TTC549 (cell line): ENCODE measurements at regions not wholly inside any gene's neighbourhood (a gene's known extent, or its start where the extent isn't known, plus 50 kb on each side); places are given as distances from the start of the nearest gene placed in this dataset.

Experiments
- FAIRE-seq: peaks from 2 replicates; lab custom pipeline; 2012; peaks lifted over from hg19 to GRCh38; lab: Jason Lieb, UNC

DNA sequence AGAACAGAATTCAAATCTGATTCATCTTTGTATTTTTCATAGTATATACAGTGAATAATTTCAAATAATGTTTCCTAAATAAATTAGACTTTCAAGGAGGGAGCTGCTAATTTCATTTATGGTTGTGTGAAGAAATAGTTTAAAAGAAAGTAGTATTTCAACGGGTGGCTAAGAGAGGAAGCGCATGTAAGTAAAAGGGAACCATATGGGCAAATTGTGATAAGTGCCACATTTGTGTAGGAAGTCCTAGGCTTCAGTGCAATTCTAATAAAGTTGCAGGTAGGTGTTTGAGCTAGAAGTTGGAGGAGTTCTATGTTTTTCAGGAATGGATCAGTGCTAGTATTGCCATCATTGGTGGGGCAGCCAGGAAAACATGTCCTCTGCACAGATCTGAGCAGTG lies 178.8 kb upstream of the PRDM1 start:
- no peak for FAIRE-seq

DNA sequence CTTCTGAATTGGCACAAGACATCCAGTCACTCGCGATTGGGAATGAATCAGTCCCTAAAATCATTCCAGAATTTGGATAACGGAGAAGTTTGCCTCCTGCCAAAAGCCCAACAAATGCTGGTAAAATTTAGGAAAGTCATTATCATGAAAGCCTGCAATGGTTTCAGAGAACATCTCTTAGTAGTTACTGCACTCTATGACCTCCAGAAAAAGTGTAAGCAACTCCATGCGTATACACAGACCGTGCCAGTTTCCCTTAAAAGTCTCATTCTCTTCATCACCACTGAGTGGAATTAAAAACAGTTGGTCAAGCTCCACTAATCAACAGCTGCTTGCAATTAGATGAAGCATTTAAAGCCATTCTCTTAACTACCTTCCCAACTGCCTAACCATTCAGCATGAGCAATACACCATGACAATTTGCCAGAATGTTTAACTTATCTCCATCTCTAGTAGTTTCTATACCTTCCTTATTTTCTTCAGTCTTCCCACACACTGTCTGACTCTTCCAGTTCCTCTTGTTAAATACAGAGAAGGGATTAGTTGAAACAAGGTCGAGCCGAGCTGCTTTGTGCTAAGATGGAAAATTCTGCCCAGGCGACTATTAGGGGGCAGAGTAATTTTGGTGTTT lies 183.6 kb upstream of the PRDM1 start:
- no peak for FAIRE-seq

DNA sequence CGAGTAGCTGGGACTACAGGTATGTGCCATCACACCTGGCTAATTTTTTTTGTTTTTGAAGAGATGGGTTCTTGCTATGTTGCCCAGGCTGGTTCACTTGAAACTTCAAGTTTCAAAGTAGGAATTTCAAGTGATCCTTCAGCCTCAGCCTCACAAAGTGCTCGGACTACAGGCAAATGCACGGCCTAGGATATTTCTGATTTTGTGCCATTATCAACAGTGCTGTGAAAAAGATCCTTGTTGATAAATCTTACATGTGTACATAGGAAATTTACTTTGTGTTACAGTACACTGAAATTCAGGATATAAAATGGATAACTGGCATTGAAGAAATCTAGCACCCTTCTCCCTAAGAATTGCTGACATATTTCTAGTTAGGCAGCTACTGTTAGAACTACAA lies 184.6 kb upstream of the PRDM1 start:
- FAIRE-seq: no peak

DNA sequence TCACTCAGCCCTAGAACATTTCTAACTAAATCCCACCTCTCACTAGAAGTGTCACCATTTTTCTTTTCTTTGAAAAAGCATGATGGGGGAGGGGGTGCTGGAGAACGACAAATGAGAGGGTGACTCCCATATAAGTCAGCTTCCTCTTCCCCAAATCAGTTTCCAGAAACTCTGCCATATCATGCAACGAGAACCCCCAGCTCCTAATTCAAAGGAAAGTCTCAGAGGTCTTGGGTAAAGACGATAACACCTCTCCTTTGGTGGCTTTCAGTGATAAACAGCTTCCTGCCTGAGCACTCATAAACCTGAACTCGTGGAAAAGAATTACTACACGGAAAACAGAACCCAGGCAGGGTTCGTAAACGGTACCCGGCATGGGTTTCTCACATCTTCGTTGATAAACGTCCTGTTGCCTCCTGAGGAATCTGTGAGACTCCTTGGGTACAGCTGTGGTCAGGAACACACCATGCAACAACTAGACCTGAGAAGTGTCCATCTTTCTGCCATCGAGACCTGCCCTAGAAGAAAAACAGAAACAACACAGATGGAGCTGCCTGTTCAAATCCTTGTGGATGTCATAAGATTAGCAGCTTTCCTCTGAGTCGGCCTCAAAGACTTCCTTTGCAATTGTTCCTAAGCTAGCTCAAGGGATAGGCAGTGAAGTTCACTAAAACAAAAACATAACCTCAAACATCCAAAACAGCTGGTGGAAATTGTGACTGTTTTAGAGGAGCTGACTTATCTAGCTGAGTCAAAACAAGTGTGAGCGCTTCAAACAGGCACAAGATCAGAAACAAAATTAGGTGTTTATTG lies 185.8 kb upstream of the PRDM1 start:
- FAIRE-seq: no peak

DNA sequence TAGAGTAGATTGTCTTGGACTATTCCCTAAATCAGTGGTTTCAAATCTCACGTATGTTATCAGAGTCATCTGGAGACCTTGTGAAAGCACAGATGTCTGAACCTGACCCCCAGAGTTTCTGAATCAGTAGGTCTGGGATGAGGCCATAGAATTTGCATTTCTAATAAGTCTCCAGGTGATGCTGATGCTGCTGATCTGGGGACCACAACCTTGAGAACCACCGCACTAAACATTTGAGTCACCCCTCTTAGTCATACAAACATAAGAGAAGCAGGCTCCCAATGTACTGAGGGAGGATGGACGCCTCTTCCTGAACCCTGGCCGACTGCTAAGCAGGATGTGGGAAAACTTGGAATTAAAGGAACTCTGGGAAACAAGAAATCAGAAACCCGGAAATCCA lies 187.8 kb upstream of the PRDM1 start:
- FAIRE-seq: no peak

DNA sequence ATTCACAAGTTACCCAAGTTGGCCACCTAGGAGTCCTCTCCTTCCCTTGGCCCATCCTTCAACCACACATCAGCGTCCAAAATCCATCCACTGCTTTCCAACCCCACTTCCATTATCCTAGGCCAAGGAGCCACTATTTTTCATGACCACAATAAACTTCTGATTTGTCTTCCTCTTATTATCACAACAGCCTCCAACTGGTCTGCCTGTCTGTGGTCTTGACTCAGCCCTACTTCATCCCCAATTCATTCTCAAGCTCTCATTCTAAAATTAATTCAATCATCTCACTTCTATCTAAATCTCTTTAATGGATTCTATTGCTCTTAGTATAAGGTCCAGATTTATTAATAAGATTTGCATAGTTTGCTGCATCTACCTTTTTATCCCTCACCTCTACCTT lies 189.0 kb upstream of the PRDM1 start:
- FAIRE-seq: no peak

DNA sequence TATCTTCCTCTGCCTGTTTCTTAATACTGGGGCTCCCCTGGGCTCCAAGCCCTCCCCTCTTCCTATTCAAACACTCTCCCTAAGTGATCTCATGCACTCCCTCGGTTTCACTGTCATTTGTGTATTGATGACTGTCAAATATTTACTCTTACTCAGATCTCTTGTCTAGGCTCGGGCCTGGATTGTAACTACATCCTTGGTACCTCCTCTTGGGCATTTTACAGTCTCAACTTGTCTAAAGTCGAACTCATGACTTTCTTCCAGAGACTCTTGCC lies 189.4 kb upstream of the PRDM1 start:
- no peak for FAIRE-seq

DNA sequence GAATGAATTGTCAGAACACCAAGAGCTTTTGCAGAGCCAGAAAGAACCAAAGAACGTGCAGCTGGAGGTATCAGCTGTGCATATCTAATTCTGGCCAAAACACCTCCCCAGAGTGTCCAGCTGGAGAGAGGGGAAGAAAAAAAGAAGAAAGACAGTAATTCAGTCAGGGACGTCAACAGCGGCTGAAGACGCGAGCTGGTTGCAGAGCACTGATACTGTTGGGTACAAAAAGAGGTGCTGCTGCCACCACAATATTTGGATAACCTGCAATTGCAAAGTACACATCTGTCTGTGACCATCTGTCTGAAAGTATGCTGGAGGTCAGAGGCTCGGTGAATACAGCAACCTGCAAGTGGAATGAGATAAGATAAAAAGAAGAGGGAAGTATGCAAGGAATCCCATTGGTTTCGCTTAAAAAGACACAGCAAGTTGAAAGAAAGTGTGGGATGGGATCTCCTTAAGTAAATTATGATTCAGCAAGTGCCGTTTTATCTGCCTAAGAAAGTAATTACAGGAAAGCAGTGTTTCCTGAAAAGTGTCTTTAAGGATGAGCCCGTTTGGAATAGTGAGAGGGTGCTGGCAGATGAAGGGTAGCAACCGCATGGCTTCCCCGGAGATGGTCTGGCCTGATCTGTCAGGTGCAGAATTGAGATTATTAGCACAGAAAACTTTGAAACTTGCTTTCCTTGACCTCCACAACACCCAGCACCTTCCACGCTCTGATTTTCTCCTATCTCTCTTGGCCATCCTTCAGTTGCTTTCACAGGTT lies 189.9 kb upstream of the PRDM1 start:
- FAIRE-seq: no peak

DNA sequence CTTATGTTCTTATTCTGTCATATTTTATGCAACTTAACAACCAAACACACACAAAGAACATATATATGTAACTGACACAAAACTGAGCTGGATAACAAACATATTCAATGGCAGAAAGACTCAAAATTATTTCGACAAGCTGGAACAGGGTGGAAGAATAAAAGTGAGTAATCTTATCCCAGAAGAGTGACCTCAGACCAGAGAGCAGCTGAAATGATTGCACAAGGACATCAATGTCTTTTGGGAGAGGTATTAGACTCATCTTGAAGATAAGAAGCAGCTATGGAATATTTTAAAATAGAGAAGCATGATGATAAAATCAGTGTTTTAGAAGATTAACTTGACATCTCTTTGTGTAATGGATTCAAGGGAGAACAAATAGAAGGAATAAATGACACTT lies 191.6 kb upstream of the PRDM1 start:
- no peak for FAIRE-seq

DNA sequence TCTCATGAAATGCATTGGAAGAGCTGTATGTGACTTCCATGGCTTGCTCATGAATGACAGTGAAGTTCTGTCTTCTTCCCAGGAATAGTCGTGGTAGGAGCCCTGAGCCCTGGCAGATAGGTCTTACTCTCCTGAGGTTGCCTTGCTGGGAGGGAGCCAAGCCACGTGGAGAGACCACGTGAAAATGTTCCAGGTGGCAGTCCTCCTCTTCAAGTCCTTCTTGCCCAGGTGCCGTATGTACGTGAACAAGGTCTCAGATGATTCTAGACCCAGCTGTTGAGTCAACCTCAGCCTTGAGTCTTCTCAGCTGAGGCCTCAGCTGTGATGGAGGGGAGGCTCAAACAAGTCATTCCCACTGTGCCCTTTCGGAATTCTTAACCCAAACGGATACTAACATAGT lies 192.4 kb upstream of the PRDM1 start:
- FAIRE-seq: no peak

DNA sequence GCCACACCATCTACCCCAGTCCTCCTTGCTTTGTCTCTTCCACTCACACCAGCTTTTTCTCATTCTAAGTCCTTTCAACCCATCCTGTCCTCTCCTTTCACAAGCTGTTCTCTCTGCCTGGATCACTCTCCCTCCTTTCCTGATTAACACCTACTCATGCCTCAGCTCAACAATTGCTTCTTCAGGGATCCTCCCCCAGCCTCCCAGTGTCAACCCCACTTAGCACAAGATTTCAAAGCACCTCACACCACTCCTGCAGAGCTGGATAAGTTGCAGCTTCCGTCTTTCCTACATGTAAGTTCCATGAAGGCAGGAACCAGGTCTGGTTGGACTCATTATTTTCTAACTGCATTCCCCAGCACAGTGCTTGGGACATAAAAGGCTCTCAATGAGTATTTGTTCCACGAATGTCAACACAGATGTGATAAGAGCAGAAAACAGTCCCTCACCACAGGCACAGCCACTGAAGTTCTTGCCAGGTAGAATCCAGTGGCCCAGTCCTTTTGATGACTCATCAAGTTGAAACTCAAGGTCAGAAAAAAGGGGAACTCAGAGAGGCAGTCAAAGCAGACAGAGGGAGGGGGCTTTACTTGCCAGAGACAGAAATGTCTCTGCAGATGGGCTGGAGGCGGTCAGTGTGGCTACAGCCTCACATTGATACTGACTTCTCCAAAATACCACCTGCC lies 193.4 kb upstream of the PRDM1 start:
- FAIRE-seq: no peak

DNA sequence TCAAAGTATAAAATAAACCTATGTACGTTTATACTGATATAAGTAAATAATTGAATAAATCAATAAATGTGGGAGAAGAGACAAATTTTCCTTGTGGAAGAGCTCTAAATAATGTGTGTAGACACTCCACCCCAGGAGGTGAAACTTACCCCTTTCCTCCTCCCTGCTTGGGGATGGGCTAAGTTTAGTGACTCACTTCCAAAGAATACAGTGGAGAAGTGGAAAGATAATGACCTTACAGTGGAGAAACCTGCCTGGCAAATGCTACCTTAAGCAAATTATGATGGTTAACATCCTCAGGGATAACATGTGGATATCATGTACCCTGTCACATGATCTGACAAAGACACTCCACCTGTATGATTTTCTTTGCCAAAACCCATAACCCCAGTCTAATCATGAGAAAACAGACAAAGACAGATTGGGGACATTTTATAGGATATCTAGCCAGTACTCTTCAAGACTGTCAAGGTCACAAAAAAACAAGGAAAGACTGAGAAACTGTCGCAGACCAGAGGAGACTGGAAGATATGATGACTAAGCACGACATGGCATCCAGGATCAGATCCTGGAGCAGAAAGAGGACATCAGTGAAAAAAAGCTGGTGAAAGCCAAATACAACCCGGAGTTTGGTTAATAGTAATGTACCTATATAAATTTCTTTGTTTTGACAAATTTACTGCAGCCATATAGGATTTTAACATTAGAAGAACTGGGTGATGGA lies 195.5 kb upstream of the PRDM1 start:
- FAIRE-seq: no peak

DNA sequence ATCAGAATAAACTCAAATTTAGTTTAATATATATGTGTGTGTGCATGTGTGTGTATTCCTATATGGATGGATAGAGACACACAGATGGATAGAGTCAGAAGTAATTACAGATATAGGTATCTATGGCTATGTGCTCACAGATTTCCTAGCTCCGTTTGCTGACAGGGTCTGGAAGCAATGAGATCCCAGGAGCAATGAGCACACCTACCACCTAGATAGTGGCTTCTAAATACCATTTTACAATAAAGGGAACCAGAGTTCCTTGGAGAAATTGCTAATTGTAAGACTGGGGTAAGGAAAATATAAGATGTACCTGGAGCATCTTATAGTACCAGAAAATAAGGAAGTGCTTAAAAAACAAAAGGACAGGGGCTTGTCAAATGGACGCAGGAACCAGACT lies 196.2 kb upstream of the PRDM1 start:
- FAIRE-seq: no peak

DNA sequence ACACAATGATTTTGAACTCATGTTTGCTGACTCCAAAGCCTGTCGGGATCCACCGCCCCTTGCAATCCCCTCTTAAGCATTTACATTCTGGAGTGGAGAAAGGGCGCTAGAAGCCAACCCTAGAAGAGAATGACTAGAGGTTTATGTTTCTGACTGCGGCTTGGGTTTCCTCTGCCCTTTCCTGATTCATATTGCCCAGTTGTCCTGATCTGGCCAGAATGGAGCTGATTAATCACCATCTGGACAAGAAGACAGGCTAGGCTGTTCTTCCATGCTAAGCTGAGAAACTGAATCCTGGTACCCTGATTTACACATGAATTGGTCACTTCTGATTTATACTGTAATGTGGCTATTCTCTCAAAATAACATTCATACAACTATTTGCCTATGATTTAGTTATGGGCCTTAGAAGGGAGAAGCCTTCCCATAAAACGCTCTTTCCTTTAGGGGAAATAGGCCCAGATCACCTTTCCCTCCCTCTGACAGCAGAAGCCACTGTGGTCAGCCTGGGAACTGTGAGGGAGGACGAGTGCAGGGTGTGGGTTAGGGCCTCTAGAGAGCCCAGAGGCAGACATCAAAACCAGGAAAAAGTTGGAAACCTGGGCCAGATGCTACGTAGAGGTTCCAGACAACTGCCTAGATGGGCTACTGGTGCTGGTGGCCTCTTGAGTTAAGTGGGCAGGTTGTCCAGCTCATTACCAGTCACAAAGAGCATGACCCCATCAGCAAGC lies 199.2 kb upstream of the PRDM1 start:
- no peak for FAIRE-seq

DNA sequence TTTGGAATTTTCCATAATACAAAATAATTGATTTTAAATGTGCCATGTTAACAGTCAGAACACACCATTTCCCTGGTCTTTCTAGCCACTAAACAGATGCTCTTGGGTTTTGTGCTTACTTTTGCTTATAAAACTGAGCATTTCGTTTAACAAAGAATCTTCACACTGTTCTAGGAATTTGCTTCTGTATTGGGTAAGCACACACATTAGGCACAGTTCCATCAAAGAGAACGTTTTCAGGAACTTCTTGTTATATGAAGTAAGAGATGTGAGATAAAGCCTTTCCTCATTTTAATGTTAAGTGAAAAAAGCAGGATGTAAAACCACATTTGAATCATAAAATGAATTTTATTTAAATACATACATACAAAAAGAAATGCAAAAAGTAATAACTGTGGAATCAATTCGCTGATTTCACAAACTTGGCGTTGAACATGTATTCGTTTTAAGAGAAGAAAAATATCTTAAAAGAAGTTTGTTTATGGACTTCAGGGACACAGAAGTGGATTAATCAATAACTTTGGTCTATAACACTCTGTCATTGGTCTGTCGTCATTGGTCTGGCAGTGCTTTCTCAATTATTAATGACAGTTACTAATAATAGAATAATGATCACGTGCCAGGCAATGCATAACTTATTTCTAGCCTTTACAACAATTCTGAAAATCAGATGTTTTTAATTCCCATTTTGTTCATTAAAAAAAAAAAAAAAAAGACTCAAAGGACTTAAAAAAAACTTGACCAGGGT lies 199.9 kb upstream of the PRDM1 start:
- FAIRE-seq: no peak

DNA sequence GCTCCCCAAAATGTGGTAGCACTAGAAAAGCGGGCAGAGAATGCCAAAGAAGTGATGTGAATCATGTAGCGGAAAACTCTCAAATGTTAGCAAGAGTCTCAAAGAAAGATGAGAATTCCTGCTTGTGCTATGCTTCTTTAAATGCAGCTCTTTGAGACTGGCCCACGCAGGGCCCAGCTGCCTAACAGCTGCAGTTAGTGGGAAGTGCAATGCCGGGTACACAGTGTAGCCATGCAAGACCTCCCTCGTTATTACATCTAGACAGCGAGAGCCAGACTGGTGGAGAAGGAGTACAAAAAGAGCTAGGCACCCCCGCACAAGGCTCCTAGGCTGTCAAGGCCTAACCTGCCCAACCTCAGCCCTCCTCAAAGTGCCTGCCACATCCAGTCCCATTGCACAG lies 201.7 kb upstream of the PRDM1 start:
- FAIRE-seq: no peak

DNA sequence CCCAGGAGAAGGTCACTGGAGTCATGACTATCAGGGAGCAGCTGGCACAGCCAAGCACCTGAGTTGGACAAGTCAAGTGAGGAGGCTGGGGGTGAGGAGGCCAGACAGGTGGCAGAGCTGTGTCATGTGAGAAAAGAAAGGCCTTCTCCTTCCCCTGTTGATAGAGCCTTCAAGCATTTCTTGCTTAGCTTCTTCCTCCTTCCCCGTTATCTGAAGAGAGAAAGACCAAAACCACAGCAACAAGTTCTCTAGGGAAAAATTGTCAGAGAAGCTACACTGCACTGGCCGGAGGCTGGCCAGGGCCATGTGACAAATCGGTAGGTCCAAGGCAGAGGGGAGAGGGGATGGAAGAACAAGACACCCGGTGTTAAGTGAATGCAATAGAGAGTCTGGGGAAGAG lies 202.1 kb upstream of the PRDM1 start:
- FAIRE-seq: no peak

DNA sequence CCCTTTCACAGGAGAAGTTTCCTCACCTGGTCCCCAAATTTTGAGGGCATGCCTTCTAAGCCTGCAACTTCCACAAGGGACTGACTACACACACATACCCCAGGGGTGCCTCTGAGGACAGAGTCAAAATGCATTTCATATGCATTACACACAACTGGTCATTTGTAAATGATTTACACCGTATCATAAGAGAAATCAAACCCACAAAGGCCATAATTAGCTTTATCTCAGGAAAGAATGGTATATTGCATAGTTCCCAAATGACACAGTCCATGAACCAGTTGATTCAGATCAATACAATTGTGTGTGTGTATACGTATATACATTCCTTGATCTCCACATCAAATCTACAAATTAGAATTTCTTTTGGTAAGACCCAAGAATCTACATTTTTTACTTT lies 203.3 kb upstream of the PRDM1 start:
- FAIRE-seq: no peak

DNA sequence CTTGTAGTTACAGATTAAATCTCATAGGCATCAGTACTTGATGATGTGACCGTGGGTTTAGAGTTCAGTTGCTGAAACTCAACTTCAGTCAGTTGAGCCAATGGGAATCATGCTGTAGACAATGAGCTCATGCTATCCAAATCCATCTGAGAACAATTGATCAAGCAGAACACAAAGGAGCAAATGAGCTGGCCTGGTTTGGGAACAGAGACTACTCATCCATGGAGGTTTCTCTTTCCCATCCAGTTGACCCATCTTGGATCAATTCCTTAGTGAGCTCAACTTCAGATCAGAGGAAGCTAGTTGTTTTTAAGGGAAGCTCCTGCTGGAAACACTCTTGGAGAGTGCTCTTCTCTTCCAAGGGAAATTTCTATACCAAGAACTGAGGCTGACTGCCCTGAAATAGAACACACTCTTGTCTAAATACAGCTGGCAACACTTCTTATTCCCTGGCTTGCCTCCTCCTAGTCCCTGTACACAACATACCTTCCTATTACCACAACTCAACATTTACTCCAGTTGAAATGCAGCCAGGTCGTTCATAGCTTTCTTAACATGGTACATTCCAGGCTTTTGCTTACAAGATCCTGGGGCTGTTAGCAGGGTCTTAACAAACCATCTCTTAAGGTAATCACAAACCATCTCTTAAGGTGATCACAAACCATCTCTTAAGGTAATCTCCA lies 203.9 kb upstream of the PRDM1 start:
- no peak for FAIRE-seq

DNA sequence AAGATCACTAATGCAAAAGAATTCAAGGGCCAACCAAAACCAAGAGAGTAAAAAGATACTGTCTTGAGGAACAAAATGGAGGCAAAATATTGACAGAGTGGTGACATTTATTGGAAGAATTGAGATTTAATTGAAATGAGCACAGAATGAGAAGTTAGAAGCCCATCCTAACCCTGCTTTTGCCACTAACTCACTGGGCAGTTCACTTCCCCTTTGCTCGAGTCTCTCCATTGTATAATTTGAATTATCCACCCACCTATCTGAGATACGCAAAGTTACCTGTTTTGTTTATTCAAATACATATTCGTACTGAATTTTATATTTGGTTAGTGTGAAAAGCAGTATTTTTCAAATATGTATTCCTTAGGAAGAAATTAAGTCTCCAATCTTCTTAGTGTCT lies 204.5 kb upstream of the PRDM1 start:
- no peak for FAIRE-seq
